Sigmoid colon (tissue), 4 donors: ENCODE measurements at regions not wholly inside any gene's neighbourhood (a gene's known extent, or its start where the extent isn't known, plus 50 kb on each side); places are given as distances from the start of the nearest gene placed in this dataset.

ENCODE experiments used
- CTCF ChIP-seq, 4 experiments: fragments of 450-650 bp in 3 of 4; fragments of 200-600 bp in 1 of 4; IDR thresholded peaks; one replicate each; pipeline ENCODE4 v1.5.1; 2016 to 2019; ENCODE audit warnings: antibody characterized with exemption in 4 of 4, mild to moderate bottlenecking in 3 of 4, moderate library complexity in 2 of 4
- POLR2A ChIP-seq, 2 donors: fragments of 450-650 bp; IDR thresholded peaks; one replicate each; pipeline ENCODE4 v1.6.1; 2016; ENCODE audit warnings: antibody characterized with exemption in 2 of 2, mild to moderate bottlenecking in 2 of 2, moderate library complexity in 2 of 2
- POLR2AphosphoS5 ChIP-seq, 4 donors: sonication (generic); formaldehyde crosslinking; IDR thresholded peaks; one replicate each; pipeline ENCODE4 v1.6.1; 2017; ENCODE audit warnings: antibody characterized with exemption in 4 of 4

GRCh38 chr2:181829230-181829629 lies 62.3 kb upstream of the ITPRID2 start:
- no peak for TF ChIP-seq CTCF (IDR thresholded peaks at IDR 0.05)
- no peak for TF ChIP-seq POLR2AphosphoS5 (IDR thresholded peaks at IDR 0.05)
- no peak for TF ChIP-seq POLR2A (IDR thresholded peaks at IDR 0.05)
